H1 (cell line): ENCODE measurements at regions not wholly inside any gene's neighbourhood (a gene's known extent, or its start where the extent isn't known, plus 50 kb on each side); places are given as distances from the start of the nearest gene placed in this dataset.

ENCODE experiments used
- CTCF ChIA-PET: fragments of 300-600 bp; sonication (Branson Sonifier 250); formaldehyde crosslinking; loops from one replicate; lab custom pipeline; 2021; ENCODE audit not compliant: partially characterized antibody; lab: Charles Lee
- POLR2A ChIA-PET: fragments of 300-600 bp; sonication (Branson Sonifier 250); formaldehyde crosslinking; loops from one replicate; lab custom pipeline; 2021; ENCODE audit warnings: inconsistent platforms; ENCODE audit not compliant: partially characterized antibody; lab: Charles Lee
- DNase-seq, 2 experiments: peaks; one replicate each; pipeline versions ENCODE4 v3.0.0 to v3.0.0-alpha.2; 2010 to 2022; ENCODE audit warnings: low spot score in 2 of 2, low read depth in 1 of 2, mixed read lengths in 1 of 2
- FAIRE-seq: peaks from 2 replicates; lab custom pipeline; 2011; peaks lifted over from hg19 to GRCh38; lab: Jason Lieb, UNC
- H2AFZ ChIP-seq: 2 replicates; pipeline ENCODE4 v1.8.1; 2012; ENCODE audit warnings: low read length, inconsistent platforms
- H2AK5ac ChIP-seq: 2 replicates; pipeline ENCODE4 v1.6.1; 2013; ENCODE audit warnings: low read depth, low read length
- H2BK120ac ChIP-seq: replicated peaks from 2 replicates; pipeline ENCODE3; 2013; ENCODE audit warnings: low read depth, low read length, inconsistent platforms
- H2BK12ac ChIP-seq: 2 replicates; pipeline ENCODE4 v1.6.1; 2013; ENCODE audit warnings: low read depth, low read length
- H2BK15ac ChIP-seq: 2 replicates; pipeline ENCODE4 v1.6.1; 2013; ENCODE audit warnings: low read length
- H2BK20ac ChIP-seq: 2 replicates; pipeline ENCODE4 v1.6.1; 2013; ENCODE audit warnings: low read length
- H2BK5ac ChIP-seq: 2 replicates; pipeline ENCODE4 v1.6.1; 2013; ENCODE audit warnings: low read depth, low read length
- H3K14ac ChIP-seq: 2 replicates; pipeline ENCODE4 v1.6.1; 2013; ENCODE audit warnings: inconsistent platforms; ENCODE audit not compliant: insufficient read length
- H3K18ac ChIP-seq: 2 replicates; pipeline ENCODE4 v1.6.1; 2013; ENCODE audit warnings: low read length; ENCODE audit errors: extremely low read depth
- H3K23ac ChIP-seq: 2 replicates; pipeline ENCODE4 v1.6.1; 2013; ENCODE audit warnings: inconsistent platforms; ENCODE audit not compliant: insufficient read length
- H3K23me2 ChIP-seq: 2 replicates; pipeline ENCODE4 v1.6.1; 2013; ENCODE audit warnings: low read depth, low read length
- H3K27ac ChIP-seq: 2 replicates; pipeline ENCODE4 v1.6.1; 2011; ENCODE audit warnings: low read depth, low read length, inconsistent platforms
- H3K27me3 ChIP-seq, 4 experiments: replicated peaks in 1 of 4; 1 replicate in 1 of 4; 2 replicates in 3 of 4; pipeline versions ENCODE4 v1.6.1 to v1.8.1; 2011 to 2013; ENCODE audit warnings: low read length in 3 of 4, mild to moderate bottlenecking in 3 of 4, inconsistent platforms in 2 of 4, mixed read lengths in 2 of 4, moderate library complexity in 1 of 4; ENCODE audit not compliant: control insufficient read depth in 3 of 4, insufficient read depth in 3 of 4; ENCODE audit errors: extremely low read depth in 1 of 4
- H3K36me3 ChIP-seq, 4 experiments: 2 replicates each; pipeline versions ENCODE4 v1.6.1 to v1.8.1; 2011 to 2013; ENCODE audit warnings: mild to moderate bottlenecking in 4 of 4, low read length in 3 of 4, moderate library complexity in 2 of 4, control low read depth in 1 of 4, inconsistent platforms in 1 of 4; ENCODE audit not compliant: insufficient read depth in 4 of 4, control insufficient read depth in 2 of 4
- H3K4ac ChIP-seq: replicated peaks from 2 replicates; pipeline ENCODE3; 2013; ENCODE audit warnings: low read length, low read depth, mixed read lengths, inconsistent platforms; ENCODE audit not compliant: insufficient read length
- H3K4me1 ChIP-seq, 4 experiments: replicated peaks in 1 of 4; 1 replicate in 1 of 4; 2 replicates in 3 of 4; pipeline versions ENCODE4 v1.6.1 to v1.8.1; 2011 to 2013; ENCODE audit warnings: low read length in 3 of 4, inconsistent platforms in 2 of 4, mixed read lengths in 1 of 4; ENCODE audit not compliant: insufficient read depth in 4 of 4, control insufficient read depth in 3 of 4
- H3K4me2 ChIP-seq, 2 experiments: 2 replicates each; pipeline versions ENCODE4 v1.6.1 to v1.8.1; 2011 to 2013; ENCODE audit warnings: low read depth in 2 of 2, low read length in 2 of 2, control low read depth in 1 of 2, inconsistent platforms in 1 of 2, mild to moderate bottlenecking in 1 of 2; ENCODE audit not compliant: insufficient read depth in 1 of 2
- H3K4me3 ChIP-seq, 4 experiments: fragments of 200-600, 300-600 bp in 1 of 4; sonication (generic), shearing (Covaris generic), sonication (Bioruptor Twin) in 1 of 4; 2 replicates each; pipeline versions ENCODE4 v1.5.1 to v1.8.1; 2011 to 2016; ENCODE audit warnings: low read length in 4 of 4, low read depth in 3 of 4, control low read depth in 2 of 4, inconsistent platforms in 2 of 4, mild to moderate bottlenecking in 2 of 4, mixed read lengths in 1 of 4, moderate library complexity in 1 of 4; ENCODE audit not compliant: insufficient read depth in 2 of 4; ENCODE audit errors: extremely low read depth in 1 of 4
- H3K56ac ChIP-seq: replicated peaks from 2 replicates; pipeline ENCODE3; 2013; ENCODE audit warnings: low read depth, mild to moderate bottlenecking, mixed read lengths, low read length, inconsistent platforms; ENCODE audit not compliant: insufficient read length
- H3K79me1 ChIP-seq: 2 replicates; pipeline ENCODE4 v1.6.1; 2013; ENCODE audit warnings: low read depth, low read length, control low read depth
- H3K79me2 ChIP-seq, 2 experiments: 2 replicates each; pipeline versions ENCODE4 v1.6.1 to v1.8.1; 2012 to 2013; ENCODE audit warnings: low read length in 2 of 2, mild to moderate bottlenecking in 2 of 2, inconsistent platforms in 1 of 2; ENCODE audit not compliant: insufficient read depth in 2 of 2, control insufficient read depth in 1 of 2
- H3K9ac ChIP-seq, 4 experiments: replicated peaks in 1 of 4; 1 replicate in 1 of 4; 2 replicates in 3 of 4; pipeline versions ENCODE4 v1.6.1 to v1.8.1; 2011 to 2013; ENCODE audit warnings: low read depth in 3 of 4, low read length in 3 of 4, control low read depth in 2 of 4, mild to moderate bottlenecking in 2 of 4, moderate library complexity in 2 of 4, inconsistent platforms in 1 of 4; ENCODE audit errors: extremely low read depth in 1 of 4
- H3K9me3 ChIP-seq, 2 experiments: 2 replicates each; pipeline versions ENCODE4 v1.6.1 to v1.8.1; 2012 to 2013; ENCODE audit warnings: mild to moderate bottlenecking in 2 of 2, moderate library complexity in 2 of 2, control low read depth in 1 of 2, inconsistent platforms in 1 of 2, low read depth in 1 of 2, low read length in 1 of 2, mixed read lengths in 1 of 2; ENCODE audit not compliant: insufficient read depth in 2 of 2
- H4K20me1 ChIP-seq, 2 experiments: replicated peaks in 1 of 2; 2 replicates each; pipeline versions ENCODE3 to v1.8.1; 2011 to 2013; ENCODE audit warnings: inconsistent platforms in 2 of 2, low read length in 2 of 2, mild to moderate bottlenecking in 1 of 2; ENCODE audit not compliant: insufficient read depth in 2 of 2, control insufficient read depth in 1 of 2
- H4K5ac ChIP-seq: 2 replicates; pipeline ENCODE4 v1.6.1; 2013; ENCODE audit warnings: low read length, low read depth, mixed read lengths, inconsistent platforms; ENCODE audit not compliant: insufficient read length
- H4K8ac ChIP-seq: 2 replicates; pipeline ENCODE4 v1.8.0; 2013; ENCODE audit warnings: mild to moderate bottlenecking, moderate library complexity, low read length, inconsistent platforms; ENCODE audit not compliant: insufficient read depth; ENCODE audit errors: extremely low read depth
- H4K91ac ChIP-seq: replicated peaks from 2 replicates; pipeline ENCODE3; 2013; ENCODE audit warnings: low read length, mixed read lengths, inconsistent platforms; ENCODE audit not compliant: insufficient read length
- BCL11A ChIP-seq, 2 experiments: IDR thresholded peaks; one replicate each; pipeline ENCODE4 v1.6.1; 2011; ENCODE audit warnings: low read depth in 2 of 2, low read length in 2 of 2, mild to moderate bottlenecking in 2 of 2
- BRCA1 ChIP-seq: IDR thresholded peaks from 2 replicates; pipeline ENCODE4 v1.6.1; 2012; ENCODE audit warnings: low read depth, low read length, improper control_type of control experiment
- JUND ChIP-seq: IDR thresholded peaks from 2 replicates; pipeline ENCODE4 v1.6.1; 2011; ENCODE audit warnings: mild to moderate bottlenecking, improper control_type of control experiment, low read length
- NRF1 ChIP-seq: IDR thresholded peaks from 2 replicates; pipeline ENCODE4 v1.6.1; 2011; ENCODE audit warnings: mild to moderate bottlenecking, low read depth, low read length, improper control_type of control experiment
- POLR2AphosphoS5 ChIP-seq: IDR thresholded peaks from 2 replicates; pipeline ENCODE4 v1.6.1; 2011; ENCODE audit warnings: low read depth, low read length
- SUZ12 ChIP-seq: fragments of 200-600 bp; sonication (generic); IDR thresholded peaks from 2 replicates; pipeline ENCODE4 v1.6.1; 2012; ENCODE audit warnings: mild to moderate bottlenecking, inconsistent platforms, low read length, moderate library complexity, mixed read lengths
- TAF7 ChIP-seq: optimal IDR thresholded peaks from 2 replicates; pipeline ENCODE3; 2011; ENCODE audit warnings: low read depth, mild to moderate bottlenecking, inconsistent platforms, low read length, moderate library complexity, borderline replicate concordance
- TBP ChIP-seq: IDR thresholded peaks from 2 replicates; pipeline ENCODE4 v1.6.1; 2011; ENCODE audit warnings: low read depth, low read length, improper control_type of control experiment
- WGBS, 2 experiments: shearing (Covaris generic) in 1 of 2; methylation state at CpG; one replicate each; pipeline versions ENCODE4 v1.1.6 to v1.1.7; 2013 to 2015; ENCODE audit warnings: low lambda C conversion rate in 2 of 2, mixed read lengths in 2 of 2, inconsistent platforms in 1 of 2, low coverage in 1 of 2, missing lambda C conversion rate in 1 of 2; ENCODE audit not compliant: insufficient replicate concordance in 2 of 2, insufficient coverage in 1 of 2, insufficient read length in 1 of 2; ENCODE audit errors: extremely low coverage in 1 of 2, missing lambda C conversion rate in 1 of 2; 5-methylcytosine and 5-hydroxymethylcytosine counted together

GRCh38 chr1:29687601-29688244 is 451.4 kb downstream of the PTPRU start:
- Histone ChIP-seq H4K20me1 (no peaks in the 10 kb centered on the region), H3K9me3 (no peaks in the 10 kb centered on the region), H2BK5ac (no peak overlapping the region), H4K91ac (no peak overlapping the region), H4K8ac (no peak overlapping the region), H3K36me3 (no peaks in the 10 kb centered on the region), H4K5ac (no peak overlapping the region), H3K14ac (no peak overlapping the region), H2BK120ac (no peak overlapping the region), H3K23me2 (no peaks in the 10 kb centered on the region), H3K79me1 (no peaks in the 10 kb centered on the region), H3K18ac (no peak overlapping the region), H3K23ac (no peak overlapping the region), H3K9ac (no peak overlapping the region), H3K4me2 (no peak overlapping the region), H3K4ac (no peak overlapping the region), H3K27ac (no peak overlapping the region), H3K4me3 (no peak overlapping the region), H2BK15ac (no peak overlapping the region), H2BK20ac (no peak overlapping the region), H2AK5ac (no peak overlapping the region), H2BK12ac (no peak overlapping the region), H3K27me3 (0 out of 7 replicates have a peak, but pooled peaks cover 0 to 4% (median 0%) of the 10 kb centered on the region in 4 experiments), H3K4me1 (peaks cover 0 to 2% (median 0%) of the 10 kb centered on the region in 4 experiments; a peak in 2 of 7 replicates), H3K79me2 (no peaks in the 10 kb centered on the region), H2AFZ (no peak overlapping the region), H3K56ac (no peak overlapping the region)
- FAIRE-seq (no peak), DNase-seq (no peak)
- POLR2A ChIA-PET = no interaction called here
- CTCF ChIA-PET = interaction anchor here (0.6 to 16.4 kb wide), 7 partner anchors 14 to 306 kb away, joined by 3 to 163 read pairs (median 3); no protein-coding TSS in a partner anchor
- 96% methylated on average over 4 of the region's 4 CpGs; no CpG with 5 or more reads in 1 of the 2 experiments for WGBS, 2 experiments
- TF ChIP-seq SUZ12 (no peak), JUND (no peak), TBP (no peak), BCL11A (IDR thresholded peaks at IDR 0.05; ENCODE audit: low read depth in 2 of 2, low read length in 2 of 2) (no peak), NRF1 (no peak), BRCA1 (no peak), TAF7 (no peak), POLR2AphosphoS5 (no peak)
